WTC11 (cell line): ENCODE measurements at regions not wholly inside any gene's neighbourhood (a gene's known extent, or its start where the extent isn't known, plus 50 kb on each side); places are given as distances from the start of the nearest gene placed in this dataset.

ENCODE experiments used
- ATAC-seq: fragments of 200-7000 bp; cut with Tn5 transposase; 2 replicates; pipeline ENCODE4 v1.10.0; 2021; ENCODE audit warnings: mild to moderate bottlenecking, moderate library complexity
- CTCF ChIA-PET: fragments of 300-600 bp; sonication (Branson Sonifier 250); formaldehyde crosslinking; loops from one replicate; lab custom pipeline; 2021; ENCODE audit warnings: antibody characterized with exemption; lab: Charles Lee
- POLR2A ChIA-PET: fragments of 350-600 bp; sonication (Branson Sonifier 250); formaldehyde crosslinking; loops from one replicate; lab custom pipeline; 2021; ENCODE audit warnings: antibody characterized with exemption; lab: Charles Lee
- DNase-seq: peaks from one replicate; pipeline ENCODE4 v3.0.0; 2021; ENCODE audit warnings: low spot score
- H3K27ac Mint-ChIP-seq: 2 replicates; pipeline ENCODE4 v1.8.0; 2021; ENCODE audit warnings: mixed read lengths
- H3K27me3 Mint-ChIP-seq: 2 replicates; pipeline ENCODE4 v1.8.0; 2021; ENCODE audit warnings: low read depth, mild to moderate bottlenecking, moderate library complexity, mixed read lengths
- H3K36me3 Mint-ChIP-seq: 2 replicates; pipeline ENCODE4 v1.8.0; 2021; ENCODE audit warnings: mixed read lengths
- H3K4me1 Mint-ChIP-seq: 2 replicates; pipeline ENCODE4 v1.8.0; 2022; ENCODE audit warnings: mixed read lengths
- H3K4me3 Mint-ChIP-seq: 2 replicates; pipeline ENCODE4 v1.8.0; 2021; ENCODE audit warnings: mild to moderate bottlenecking, moderate library complexity, mixed read lengths
- H3K9me3 Mint-ChIP-seq: 2 replicates; pipeline ENCODE4 v1.8.0; 2021; ENCODE audit warnings: mixed read lengths
- ATF2 ChIP-seq: sonication (generic); formaldehyde crosslinking; IDR thresholded peaks from 2 replicates; pipeline ENCODE4 v1.8.1; 2022; ENCODE audit warnings: low read depth, missing genetic modification reagents, borderline replicate concordance
- CDX4 ChIP-seq: fragments of 250-450 bp; sonication (Bioruptor Pico); IDR thresholded peaks from 2 replicates; pipeline ENCODE4 v1.9.0; 2021; ENCODE audit warnings: moderate library complexity, mild to moderate bottlenecking, inconsistent platforms, borderline replicate concordance
- FOXK1 ChIP-seq: sonication (generic); formaldehyde crosslinking; IDR thresholded peaks from 2 replicates; pipeline ENCODE4 v1.8.0; 2022; ENCODE audit warnings: mild to moderate bottlenecking, moderate library complexity, missing genetic modification reagents
- JUN ChIP-seq: sonication (generic); formaldehyde crosslinking; IDR thresholded peaks from 2 replicates; pipeline ENCODE4 v1.8.0; 2023; ENCODE audit warnings: mild to moderate bottlenecking, missing genetic modification reagents
- MYBL2 ChIP-seq: sonication (generic); formaldehyde crosslinking; IDR thresholded peaks from 2 replicates; pipeline ENCODE4 v1.8.1; 2023; ENCODE audit warnings: mild to moderate bottlenecking, moderate library complexity, missing genetic modification reagents
- RELA ChIP-seq: sonication (generic); formaldehyde crosslinking; IDR thresholded peaks from 2 replicates; pipeline ENCODE4 v1.8.1; 2022; ENCODE audit warnings: missing genetic modification reagents, mild to moderate bottlenecking, borderline replicate concordance
- STAT6 ChIP-seq: sonication (generic); formaldehyde crosslinking; conservative IDR thresholded peaks from 2 replicates; pipeline ENCODE4 v1.8.1; 2023; ENCODE audit warnings: mild to moderate bottlenecking, low read depth, missing genetic modification reagents, moderate library complexity
- ZNF396 ChIP-seq: fragments of 250-450 bp; sonication (Bioruptor Pico); IDR thresholded peaks from 2 replicates; pipeline ENCODE4 v1.8.0; 2021; ENCODE audit warnings: mild to moderate bottlenecking, moderate library complexity, borderline replicate concordance
- TF ChIP-seq, protein P1 (sequence below): sonication (generic); formaldehyde crosslinking; IDR thresholded peaks from 2 replicates; pipeline ENCODE4 v1.8.1; 2022; ENCODE audit warnings: missing genetic modification reagents, borderline replicate concordance
- TF ChIP-seq, protein P2 (sequence below): sonication (generic); formaldehyde crosslinking; IDR thresholded peaks from 2 replicates; pipeline ENCODE4 v1.8.0; 2022; ENCODE audit warnings: mild to moderate bottlenecking, missing genetic modification reagents
- TF ChIP-seq, protein P3 (sequence below): sonication (generic); formaldehyde crosslinking; IDR thresholded peaks from 2 replicates; pipeline ENCODE4 v1.8.0; 2023; ENCODE audit warnings: missing genetic modification reagents

DNA sequence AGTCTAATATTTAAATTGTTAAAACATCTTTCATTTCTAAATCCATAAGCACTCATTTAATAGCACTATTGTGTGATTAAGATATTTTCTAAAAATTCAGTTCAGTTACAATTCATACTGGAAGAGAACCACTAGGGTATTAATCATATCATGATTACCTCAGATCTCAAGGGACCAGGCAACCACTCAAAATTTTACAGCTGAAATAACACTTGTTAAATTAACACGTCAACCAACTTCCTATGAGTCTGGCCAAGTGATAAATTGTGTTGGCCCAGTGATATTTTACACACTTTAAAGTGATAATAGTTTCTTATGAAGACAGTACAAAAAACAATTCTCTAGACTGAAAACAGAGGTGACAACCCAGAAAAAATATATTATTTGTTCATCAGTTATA, 869.0 kb upstream of the ADGRB3 start (continued):
- TF ChIP-seq, protein P1, sequence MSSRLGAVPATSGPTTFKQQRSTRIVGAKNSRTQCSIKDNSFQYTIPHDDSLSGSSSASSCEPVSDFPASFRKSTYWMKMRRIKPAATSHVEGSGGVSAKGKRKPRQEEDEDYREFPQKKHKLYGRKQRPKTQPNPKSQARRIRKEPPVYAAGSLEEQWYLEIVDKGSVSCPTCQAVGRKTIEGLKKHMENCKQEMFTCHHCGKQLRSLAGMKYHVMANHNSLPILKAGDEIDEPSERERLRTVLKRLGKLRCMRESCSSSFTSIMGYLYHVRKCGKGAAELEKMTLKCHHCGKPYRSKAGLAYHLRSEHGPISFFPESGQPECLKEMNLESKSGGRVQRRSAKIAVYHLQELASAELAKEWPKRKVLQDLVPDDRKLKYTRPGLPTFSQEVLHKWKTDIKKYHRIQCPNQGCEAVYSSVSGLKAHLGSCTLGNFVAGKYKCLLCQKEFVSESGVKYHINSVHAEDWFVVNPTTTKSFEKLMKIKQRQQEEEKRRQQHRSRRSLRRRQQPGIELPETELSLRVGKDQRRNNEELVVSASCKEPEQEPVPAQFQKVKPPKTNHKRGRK (CRISPR knock-in tag), result no peak
- TF ChIP-seq ZNF396 (CRISPR knock-in tag) (no peak), MYBL2 (CRISPR knock-in tag) (no peak)

DNA sequence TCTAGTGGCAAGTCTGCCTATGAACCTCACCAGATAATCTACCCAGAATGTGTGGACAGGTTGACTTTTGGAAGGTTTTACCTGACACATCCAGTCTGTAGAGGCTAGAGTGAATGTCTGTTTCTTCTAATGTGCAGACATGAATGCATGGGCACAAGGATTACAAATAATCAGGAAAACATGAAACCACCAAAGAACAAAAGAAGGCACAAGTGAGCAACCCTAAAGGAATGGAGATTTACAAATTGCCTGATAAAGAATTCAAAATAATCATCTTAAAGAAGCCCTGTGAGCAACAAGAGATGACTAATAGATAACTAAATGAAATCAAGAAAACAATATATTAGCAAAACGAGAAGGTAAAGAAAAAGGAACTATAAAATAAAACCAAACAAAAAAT, 876.1 kb upstream of the ADGRB3 start:
- ChIA-PET CTCF (no interaction called here), POLR2A (no interaction called here)
- no peak for DNase-seq
- Mint-ChIP-seq H3K36me3 (no peaks in the 10 kb centered on the region), H3K9me3 (peaks cover 8% of the 10 kb centered on the region), H3K27me3 (no peaks in the 10 kb centered on the region), H3K4me3 (no peak overlapping the region), H3K27ac (no peak overlapping the region), H3K4me1 (no peaks in the 10 kb centered on the region)
- ATAC-seq, result no peak
- TF ChIP-seq JUN (CRISPR knock-in tag) (no peak), STAT6 (no peak), FOXK1 (no peak)
- TF ChIP-seq, protein P2, sequence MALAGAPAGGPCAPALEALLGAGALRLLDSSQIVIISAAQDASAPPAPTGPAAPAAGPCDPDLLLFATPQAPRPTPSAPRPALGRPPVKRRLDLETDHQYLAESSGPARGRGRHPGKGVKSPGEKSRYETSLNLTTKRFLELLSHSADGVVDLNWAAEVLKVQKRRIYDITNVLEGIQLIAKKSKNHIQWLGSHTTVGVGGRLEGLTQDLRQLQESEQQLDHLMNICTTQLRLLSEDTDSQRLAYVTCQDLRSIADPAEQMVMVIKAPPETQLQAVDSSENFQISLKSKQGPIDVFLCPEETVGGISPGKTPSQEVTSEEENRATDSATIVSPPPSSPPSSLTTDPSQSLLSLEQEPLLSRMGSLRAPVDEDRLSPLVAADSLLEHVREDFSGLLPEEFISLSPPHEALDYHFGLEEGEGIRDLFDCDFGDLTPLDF (CRISPR knock-in tag), result no peak
- TF ChIP-seq, protein P1 (CRISPR knock-in tag), result no peak

DNA sequence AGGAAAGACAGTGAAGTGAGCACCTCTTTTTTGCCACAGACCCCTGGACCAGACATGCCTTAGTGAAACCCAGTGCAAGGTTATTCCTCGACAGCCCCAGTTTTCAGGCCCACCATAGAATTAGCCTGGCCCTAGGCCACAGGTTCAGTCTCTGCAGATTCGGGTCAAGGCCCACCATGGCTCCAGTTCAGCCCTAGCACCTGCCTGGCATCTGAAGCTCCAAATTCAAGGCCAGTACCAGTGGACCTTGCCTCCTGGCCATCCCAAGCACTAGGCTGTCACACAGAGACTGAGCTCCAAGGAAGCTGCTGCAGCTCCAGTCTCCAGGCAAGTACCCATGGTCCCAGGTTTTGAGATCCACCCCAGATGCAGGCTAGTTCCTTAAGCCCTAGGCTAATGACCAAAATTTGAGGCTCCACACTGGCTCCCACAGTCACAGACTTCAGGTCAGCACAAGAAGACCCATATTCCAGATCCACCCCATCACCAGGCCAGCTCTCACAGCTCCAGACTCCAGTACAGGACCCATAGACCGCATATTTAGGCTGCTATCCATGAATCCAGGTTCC, 877.5 kb upstream of the ADGRB3 start:
- Mint-ChIP-seq H3K9me3 (peaks cover 8% of the 10 kb centered on the region), H3K36me3 (no peaks in the 10 kb centered on the region), H3K4me1 (no peaks in the 10 kb centered on the region)
- no peak for DNase-seq
- CTCF ChIA-PET, result no interaction called here
- no peak for TF ChIP-seq RELA
- TF ChIP-seq, protein P2 (CRISPR knock-in tag), result no peak
- no peak for TF ChIP-seq CDX4 (CRISPR knock-in tag)
- no peak for TF ChIP-seq ATF2
- TF ChIP-seq, protein P3, sequence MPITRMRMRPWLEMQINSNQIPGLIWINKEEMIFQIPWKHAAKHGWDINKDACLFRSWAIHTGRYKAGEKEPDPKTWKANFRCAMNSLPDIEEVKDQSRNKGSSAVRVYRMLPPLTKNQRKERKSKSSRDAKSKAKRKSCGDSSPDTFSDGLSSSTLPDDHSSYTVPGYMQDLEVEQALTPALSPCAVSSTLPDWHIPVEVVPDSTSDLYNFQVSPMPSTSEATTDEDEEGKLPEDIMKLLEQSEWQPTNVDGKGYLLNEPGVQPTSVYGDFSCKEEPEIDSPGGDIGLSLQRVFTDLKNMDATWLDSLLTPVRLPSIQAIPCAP, result no peak
- TF ChIP-seq, all 79 proteins: peak for 0
- H3K27me3 Mint-ChIP-seq, result no peaks in the 10 kb centered on the region
- no peak overlapping the region for H3K4me3 Mint-ChIP-seq
- ATAC-seq, result no peak
- POLR2A ChIA-PET, result no interaction called here
- no peak overlapping the region for H3K27ac Mint-ChIP-seq
